H9 (cell line): ENCODE measurements at regions not wholly inside any gene's neighbourhood (a gene's known extent, or its start where the extent isn't known, plus 50 kb on each side); places are given as distances from the start of the nearest gene placed in this dataset.

Experiments used
- DNase-seq: peaks from one replicate; pipeline ENCODE4 v3.0.0-alpha.2; 2017
- H2AFZ ChIP-seq: one replicate; pipeline ENCODE4 v1.6.1; 2013; ENCODE audit warnings: mild to moderate bottlenecking, low read length, control low read depth, moderate library complexity
- H2AK5ac ChIP-seq: 2 replicates; pipeline ENCODE4 v1.6.1; 2013; ENCODE audit warnings: low read length, control low read depth, mixed read lengths; ENCODE audit not compliant: insufficient read length
- H2BK120ac ChIP-seq: one replicate; pipeline ENCODE4 v1.6.1; 2013; ENCODE audit warnings: low read depth, mild to moderate bottlenecking, low read length, control low read depth, inconsistent platforms; ENCODE audit not compliant: poor library complexity, severe bottlenecking
- H2BK12ac ChIP-seq: 2 replicates; pipeline ENCODE4 v1.6.1; 2013; ENCODE audit warnings: low read length, control low read depth, mixed read lengths, low read depth; ENCODE audit not compliant: insufficient read length
- H2BK15ac ChIP-seq: 2 replicates; pipeline ENCODE4 v1.6.1; 2013; ENCODE audit warnings: low read depth, low read length, control low read depth
- H2BK20ac ChIP-seq: one replicate; pipeline ENCODE4 v1.6.1; 2013; ENCODE audit warnings: low read depth, mild to moderate bottlenecking, low read length, control low read depth, inconsistent platforms; ENCODE audit not compliant: poor library complexity, severe bottlenecking
- H2BK5ac ChIP-seq: 2 replicates; pipeline ENCODE4 v1.6.1; 2013; ENCODE audit warnings: low read length, control low read depth, mixed read lengths; ENCODE audit not compliant: insufficient read length
- H3K14ac ChIP-seq: 2 replicates; pipeline ENCODE4 v1.6.1; 2013; ENCODE audit warnings: low read length, control low read depth; ENCODE audit not compliant: insufficient read depth
- H3K18ac ChIP-seq: 2 replicates; pipeline ENCODE4 v1.6.1; 2013; ENCODE audit warnings: low read depth, mild to moderate bottlenecking, mixed read lengths, low read length, control low read depth; ENCODE audit not compliant: insufficient read length
- H3K23ac ChIP-seq: 2 replicates; pipeline ENCODE4 v1.6.1; 2013; ENCODE audit warnings: low read length, control low read depth, mixed read lengths, low read depth; ENCODE audit not compliant: insufficient read length
- H3K23me2 ChIP-seq: 2 replicates; pipeline ENCODE4 v1.6.1; 2013; ENCODE audit warnings: low read depth, mild to moderate bottlenecking, mixed read lengths, low read length, control low read depth; ENCODE audit not compliant: insufficient read length, poor library complexity, severe bottlenecking
- H3K27ac ChIP-seq: 2 replicates; pipeline ENCODE4 v1.5.1; 2013; ENCODE audit warnings: low read length, control low read depth, mixed read lengths, low read depth; ENCODE audit not compliant: insufficient read length
- H3K27me3 ChIP-seq: 2 replicates; pipeline ENCODE4 v1.6.1; 2013; ENCODE audit warnings: low read length, control low read depth, inconsistent platforms; ENCODE audit not compliant: insufficient read depth
- H3K4ac ChIP-seq: 2 replicates; pipeline ENCODE4 v1.6.1; 2013; ENCODE audit warnings: low read depth, mild to moderate bottlenecking, control low read depth, inconsistent platforms, low read length, moderate library complexity
- H3K4me1 ChIP-seq: 2 replicates; pipeline ENCODE4 v1.6.1; 2013; ENCODE audit warnings: low read length, control low read depth, inconsistent platforms; ENCODE audit not compliant: insufficient read depth
- H3K4me2 ChIP-seq: 2 replicates; pipeline ENCODE4 v1.6.1; 2013; ENCODE audit warnings: low read length, control low read depth, mixed read lengths; ENCODE audit not compliant: insufficient read length, insufficient read depth
- H3K56ac ChIP-seq: 2 replicates; pipeline ENCODE4 v1.6.1; 2013; ENCODE audit warnings: low read depth, mild to moderate bottlenecking, mixed read lengths, low read length, control low read depth; ENCODE audit not compliant: insufficient read length
- H3K79me1 ChIP-seq: 2 replicates; pipeline ENCODE4 v1.6.1; 2013; ENCODE audit warnings: low read depth, mild to moderate bottlenecking, moderate library complexity, low read length, control low read depth, inconsistent platforms; ENCODE audit not compliant: insufficient read depth, poor library complexity, severe bottlenecking
- H3K79me2 ChIP-seq: 2 replicates; pipeline ENCODE4 v1.6.1; 2013; ENCODE audit warnings: low read length, control low read depth, inconsistent platforms; ENCODE audit not compliant: insufficient read depth
- H3K9ac ChIP-seq: 2 replicates; pipeline ENCODE4 v1.6.1; 2013; ENCODE audit warnings: low read length, control low read depth, mixed read lengths; ENCODE audit not compliant: insufficient read length; ENCODE audit errors: extremely low read depth
- H3K9me3 ChIP-seq: one replicate; pipeline ENCODE4 v1.6.1; 2013; ENCODE audit warnings: low read depth, low read length, inconsistent platforms; ENCODE audit not compliant: control insufficient read depth
- H3T11ph ChIP-seq: one replicate; pipeline ENCODE4 v1.6.1; 2013; ENCODE audit warnings: mild to moderate bottlenecking, low read length, control low read depth, inconsistent platforms
- H4K20me1 ChIP-seq: one replicate; pipeline ENCODE4 v1.6.1; 2013; ENCODE audit not compliant: control insufficient read depth, insufficient read length, insufficient read depth
- H4K5ac ChIP-seq: 2 replicates; pipeline ENCODE4 v1.6.1; 2013; ENCODE audit warnings: low read depth, mild to moderate bottlenecking, mixed read lengths, low read length, control low read depth; ENCODE audit not compliant: insufficient read length
- H4K8ac ChIP-seq: replicated peaks from 2 replicates; pipeline ENCODE4 v1.6.1; 2013; ENCODE audit warnings: low read length, control low read depth, mixed read lengths, low read depth; ENCODE audit not compliant: insufficient read length
- H4K91ac ChIP-seq: 2 replicates; pipeline ENCODE4 v1.6.1; 2013; ENCODE audit warnings: low read depth, mild to moderate bottlenecking, moderate library complexity, mixed read lengths, low read length, control low read depth; ENCODE audit not compliant: insufficient read length
- H3K27ac Mint-ChIP-seq, 3 experiments: 2 replicates in 2 of 3; 3 replicates in 1 of 3; pipeline ENCODE4 v1.8.0; 2020 to 2021; ENCODE audit warnings: mixed read lengths in 3 of 3, mild to moderate bottlenecking in 1 of 3, moderate library complexity in 1 of 3
- H3K27me3 Mint-ChIP-seq: 2 replicates; pipeline ENCODE4 v1.8.0; 2021; ENCODE audit warnings: low read depth, mild to moderate bottlenecking, moderate library complexity, mixed read lengths
- H3K36me3 Mint-ChIP-seq, 3 experiments: 2 replicates in 2 of 3; 3 replicates in 1 of 3; pipeline ENCODE4 v1.8.0; 2020 to 2021; ENCODE audit warnings: low read depth in 3 of 3, mixed read lengths in 3 of 3; ENCODE audit not compliant: insufficient read depth in 1 of 3
- H3K4me1 Mint-ChIP-seq, 2 experiments: 2 replicates each; pipeline ENCODE4 v1.8.0; 2020; ENCODE audit warnings: mixed read lengths in 2 of 2
- H3K4me3 Mint-ChIP-seq, 2 experiments: 2 replicates in 1 of 2; 3 replicates in 1 of 2; pipeline ENCODE4 v1.8.0; 2020 to 2021; ENCODE audit warnings: mild to moderate bottlenecking in 2 of 2, mixed read lengths in 2 of 2, moderate library complexity in 1 of 2
- H3K9me3 Mint-ChIP-seq, 2 experiments: 2 replicates in 1 of 2; 3 replicates in 1 of 2; pipeline ENCODE4 v1.8.0; 2020; ENCODE audit warnings: mild to moderate bottlenecking in 2 of 2, mixed read lengths in 2 of 2, moderate library complexity in 1 of 2
- CTCF ChIP-seq: fragments of 200-600 bp; sonication (generic); conservative IDR thresholded peaks from 3 replicates; pipeline ENCODE4 v1.8.0; 2021; ENCODE audit warnings: antibody characterized with exemption, mild to moderate bottlenecking
- WGBS: extraction: QIAGEN DNeasy Blood & Tissue Kit; methylation state at CpG from one replicate; pipeline ENCODE4 v1.1.7; 2013; ENCODE audit warnings: missing lambda C conversion rate, low lambda C conversion rate, mixed read lengths; ENCODE audit not compliant: insufficient read length; ENCODE audit errors: extremely low coverage; 5-methylcytosine and 5-hydroxymethylcytosine counted together

GRCh38 chr7:28343462-28343861, 68.9 kb upstream of the CREB5 start:
- no peaks in the 10 kb centered on the region; the same call in 1 of the 2 replicates for H3K27me3 Mint-ChIP-seq
- no peak overlapping the region for H3K27ac Mint-ChIP-seq

More at GRCh38 chr7:28343462-28343861, 68.9 kb upstream of the CREB5 start:
- Histone ChIP-seq H3K79me1 (no peaks in the 10 kb centered on the region), H2AFZ (no peak overlapping the region), H2BK15ac (no peak overlapping the region), H3K9ac (no peak overlapping the region), H2AK5ac (no peak overlapping the region), H3K14ac (no peak overlapping the region), H2BK5ac (no peak overlapping the region), H4K91ac (no peak overlapping the region), H3K79me2 (no peaks in the 10 kb centered on the region), H2BK12ac (no peak overlapping the region), H3K4ac (no peak overlapping the region), H3K4me2 (no peak overlapping the region), H4K5ac (no peak overlapping the region), H3K23me2 (no peaks in the 10 kb centered on the region), H3K56ac (no peak overlapping the region), H3K27me3 (no peaks in the 10 kb centered on the region), H3K4me1 (no peaks in the 10 kb centered on the region), H4K20me1 (no peaks in the 10 kb centered on the region), H2BK120ac (no peak overlapping the region), H3K27ac (no peak overlapping the region), H3K23ac (no peak overlapping the region), H2BK20ac (no peak overlapping the region), H3K18ac (no peak overlapping the region), H3K9me3 (no peaks in the 10 kb centered on the region), H4K8ac (no peak overlapping the region), H3T11ph (no peak overlapping the region)
- no peak for TF ChIP-seq CTCF
- H3K4me1 Mint-ChIP-seq: no peaks in the 10 kb centered on the region
- no peaks in the 10 kb centered on the region for H3K36me3 Mint-ChIP-seq
- peaks cover 0 to 3% of the 10 kb centered on the region in 2 experiments; a peak in 1 of 5 replicates for H3K9me3 Mint-ChIP-seq
- no peak overlapping the region for H3K4me3 Mint-ChIP-seq
- no peak for DNase-seq
- WGBS: no CpG with 5 or more reads among the region's 1 CpG
